GM12874 (cell line): ENCODE measurements at regions not wholly inside any gene's neighbourhood (a gene's known extent, or its start where the extent isn't known, plus 50 kb on each side); places are given as distances from the start of the nearest gene placed in this dataset.

ENCODE experiments used
- CTCF ChIP-seq: IDR thresholded peaks from 2 replicates; pipeline ENCODE4 v1.5.1; 2011; ENCODE audit warnings: low read depth, mild to moderate bottlenecking, control low read depth, low read length, moderate library complexity; ENCODE audit not compliant: insufficient read depth

GRCh38 chr2:125861461-125861860 is 794.5 kb upstream of the GYPC start:
- no peak for TF ChIP-seq CTCF

- TF ChIP-seq CTCF, result no peak
Measured at GRCh38 chr2:125867908-125868307, 788.0 kb upstream of the GYPC start.

GRCh38 chr2:125870264-125870663 is 785.7 kb upstream of the GYPC start:
- no peak for TF ChIP-seq CTCF

GRCh38 chr2:125870746-125871145 is 785.2 kb upstream of the GYPC start:
- TF ChIP-seq CTCF, result no peak

- no peak for TF ChIP-seq CTCF
Measured at GRCh38 chr2:125874564-125874963, 781.4 kb upstream of the GYPC start.

GRCh38 chr2:125885340-125885739 is 770.6 kb upstream of the GYPC start:
- TF ChIP-seq CTCF, result no peak

- TF ChIP-seq CTCF, result no peak
Measured at GRCh38 chr2:125886153-125886552, 769.8 kb upstream of the GYPC start.

GRCh38 chr2:125901278-125901677 is 754.7 kb upstream of the GYPC start:
- no peak for TF ChIP-seq CTCF
